Colonic mucosa (tissue), 4 donors: ENCODE measurements at regions not wholly inside any gene's neighbourhood (a gene's known extent, or its start where the extent isn't known, plus 50 kb on each side); places are given as distances from the start of the nearest gene placed in this dataset.
"Not testable (repeated sequence)": the region's sequence is repeated elsewhere in the genome, so short reads cannot be mapped to it uniquely, and the experiment has no call there.

Source experiments
- DNase-seq: peaks from one replicate; pipeline ENCODE4 v3.0.0-alpha.2; 2020
- H3K27ac ChIP-seq: fragments of 200-600 bp; one replicate; pipeline ENCODE4 v1.8.0; 2021
- H3K27me3 ChIP-seq: fragments of 200-600 bp; one replicate; pipeline ENCODE4 v1.8.0; 2021
- H3K36me3 ChIP-seq: fragments of 200-600 bp; one replicate; pipeline ENCODE4 v1.8.0; 2021
- H3K4me1 ChIP-seq: fragments of 200-600 bp; one replicate; pipeline ENCODE4 v1.8.0; 2021; ENCODE audit warnings: mild to moderate bottlenecking
- H3K4me3 ChIP-seq: fragments of 200-600 bp; one replicate; pipeline ENCODE4 v1.8.0; 2021
- H3K9ac ChIP-seq, 2 donors: one replicate each; pipeline ENCODE4 v1.7.0; 2013; ENCODE audit warnings: control low read depth in 2 of 2, low read depth in 2 of 2, low read length in 2 of 2
- H3K9me3 ChIP-seq: fragments of 200-600 bp; one replicate; pipeline ENCODE4 v1.8.0; 2021
- CTCF ChIP-seq: fragments of 200-600 bp; IDR thresholded peaks from one replicate; pipeline ENCODE4 v1.8.0; 2022; ENCODE audit warnings: antibody characterized with exemption, mild to moderate bottlenecking
- intact Hi-C: fragments of 100-400 bp; cut with DNase I; formaldehyde crosslinking; loops from one replicate; pipeline ENCODE4 v1.14.1; 2022
- donor health status: healthy.
- donor health status: DM: no; HTN: no; CAD: no.
- donor health status: DM: no; HTN: no; CAD: no.

- H3K9ac ChIP-seq, result no peak overlapping the region
- intact Hi-C loops, result no loop called here
Measured at GRCh38 chr1:29620631-29621030, 384.3 kb downstream of the PTPRU start.

GRCh38 chr1:29607236-29607635 is 370.9 kb downstream of the PTPRU start:
- DNase-seq, result no peak
- no peak overlapping the region for H3K9ac ChIP-seq
- no peak overlapping the region for H3K4me3 ChIP-seq
- no peaks in the 10 kb centered on the region for H3K4me1 ChIP-seq
- intact Hi-C loops, result no loop called here
- no peaks in the 10 kb centered on the region for H3K9me3 ChIP-seq
- H3K36me3 ChIP-seq, result no peaks in the 10 kb centered on the region
- no peak overlapping the region for H3K27ac ChIP-seq
- H3K27me3 ChIP-seq, result no peaks in the 10 kb centered on the region
- no peak for TF ChIP-seq CTCF

More at GRCh38 chr1:29620631-29621030, 384.3 kb downstream of the PTPRU start:
- peak; percentile 4 for DNase-seq
- Histone ChIP-seq H3K9me3 (no peaks in the 10 kb centered on the region), H3K4me1 (no peaks in the 10 kb centered on the region), H3K27me3 (no peaks in the 10 kb centered on the region), H3K4me3 (no peak overlapping the region), H3K36me3 (no peaks in the 10 kb centered on the region), H3K27ac (no peak overlapping the region)
- TF ChIP-seq CTCF, result no peak

GRCh38 chr1:29604796-29605195 is 368.5 kb downstream of the PTPRU start:
- H3K27ac ChIP-seq, H3K4me1 ChIP-seq, intact Hi-C loops, H3K4me3 ChIP-seq, H3K27me3 ChIP-seq, H3K9ac ChIP-seq, H3K36me3 ChIP-seq, DNase-seq, H3K9me3 ChIP-seq: not testable (repeated sequence)

GRCh38 chr1:29603622-29604021 is 367.3 kb downstream of the PTPRU start:
- no peaks in the 10 kb centered on the region for H3K36me3 ChIP-seq
- TF ChIP-seq CTCF, result no peak
- DNase-seq, result no peak
- no peak overlapping the region for H3K4me3 ChIP-seq
- no peak overlapping the region for H3K27ac ChIP-seq
- no peaks in the 10 kb centered on the region for H3K27me3 ChIP-seq
- H3K4me1 ChIP-seq, result no peaks in the 10 kb centered on the region
- H3K9me3 ChIP-seq, result no peaks in the 10 kb centered on the region
- intact Hi-C loops, result no loop called here
- no peak overlapping the region for H3K9ac ChIP-seq

- H3K27me3 ChIP-seq, result no peaks in the 10 kb centered on the region
- H3K27ac ChIP-seq, result no peak overlapping the region
- intact Hi-C loops, result no loop called here
- no peak overlapping the region for H3K9ac ChIP-seq
- no peak for DNase-seq
- no peaks in the 10 kb centered on the region for H3K9me3 ChIP-seq
- no peak for TF ChIP-seq CTCF
- no peaks in the 10 kb centered on the region for H3K4me1 ChIP-seq
- no peak overlapping the region for H3K4me3 ChIP-seq
- H3K36me3 ChIP-seq, result no peaks in the 10 kb centered on the region
Measured at GRCh38 chr1:29602203-29602602, 365.9 kb downstream of the PTPRU start.

GRCh38 chr1:29601021-29601420 is 364.7 kb downstream of the PTPRU start:
- no peak for DNase-seq
- Histone ChIP-seq H3K4me1 (no peaks in the 10 kb centered on the region), H3K27ac (no peak overlapping the region), H3K36me3 (no peaks in the 10 kb centered on the region), H3K27me3 (no peaks in the 10 kb centered on the region), H3K4me3 (no peak overlapping the region), H3K9ac (no peak overlapping the region), H3K9me3 (no peaks in the 10 kb centered on the region)
- TF ChIP-seq CTCF, result no peak
- intact Hi-C loops, result no loop called here
